Left hindlimb (tissue), 1 donor: ENCODE measurements at regions not wholly inside any gene's neighbourhood (a gene's known extent, or its start where the extent isn't known, plus 50 kb on each side); places are given as distances from the start of the nearest gene placed in this dataset.
"Not testable (repeated sequence)": the region's sequence is repeated elsewhere in the genome, so short reads cannot be mapped to it uniquely, and the experiment has no call there.

Experiments used
- DNase-seq: peaks from one replicate; pipeline ENCODE4 v3.0.0-alpha.2; 2018

DNA sequence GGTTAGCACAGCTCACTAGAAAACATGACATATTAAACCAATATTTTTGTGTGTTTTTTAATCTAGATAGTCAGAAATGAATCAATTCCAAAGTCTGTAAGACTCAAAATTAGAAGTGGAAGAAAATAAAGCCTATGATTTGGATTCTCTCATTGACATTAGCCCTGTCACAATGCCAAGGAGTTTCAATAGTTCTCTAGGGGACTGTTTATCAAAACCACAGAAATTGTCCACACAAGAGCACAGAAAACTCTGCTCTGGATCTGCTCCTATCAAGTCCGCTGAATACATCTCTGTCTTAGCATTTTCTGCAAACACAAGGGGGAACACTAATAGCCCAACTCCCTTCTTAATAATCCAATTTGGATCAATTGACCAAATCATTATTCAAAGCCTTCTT lies 152.0 kb downstream of the HS3ST3B1 start:
- no peak for DNase-seq

DNA sequence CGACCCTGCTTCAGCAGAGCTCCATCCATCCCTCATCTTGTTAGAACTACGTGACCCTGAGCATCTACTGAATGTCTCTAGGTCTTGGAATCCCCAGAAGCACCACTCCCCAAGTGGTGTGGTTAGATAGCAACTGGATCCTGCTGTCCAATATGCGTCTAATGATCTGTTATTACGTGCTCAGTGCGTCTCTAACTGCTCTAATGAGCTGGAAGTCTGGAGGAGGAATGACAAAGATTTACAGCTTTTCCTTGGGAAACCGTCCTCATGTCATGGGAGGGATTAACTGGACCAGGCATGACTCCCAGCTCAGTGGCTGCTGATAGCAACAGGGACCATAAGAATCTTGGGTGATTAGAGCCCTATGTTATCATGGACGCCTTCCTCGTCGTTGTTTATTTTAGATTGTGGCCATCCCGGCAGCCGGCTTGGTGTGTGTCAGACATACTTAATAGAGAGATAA lies 150.9 kb downstream of the HS3ST3B1 start:
- no peak for DNase-seq

DNA sequence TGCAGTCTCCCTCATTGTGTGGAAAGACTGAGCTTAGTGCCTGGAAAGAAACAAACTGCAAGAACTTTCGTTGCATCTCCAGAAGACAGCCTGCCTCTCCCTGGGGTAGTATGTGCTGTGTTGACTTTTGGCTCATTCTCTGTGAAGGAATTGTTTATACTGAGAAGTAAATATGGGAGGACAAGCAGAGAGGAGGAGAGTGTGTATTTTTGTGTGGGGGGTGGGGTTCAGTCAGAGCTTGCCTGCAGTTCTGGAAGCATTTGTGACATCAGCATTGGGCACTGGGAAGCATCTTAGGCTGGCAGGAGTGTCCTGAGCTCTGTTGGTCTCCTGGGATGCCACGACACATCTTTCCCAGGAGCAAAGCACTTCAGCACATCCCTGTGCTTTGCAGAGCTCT lies 147.9 kb downstream of the HS3ST3B1 start:
- DNase-seq, result no peak

DNA sequence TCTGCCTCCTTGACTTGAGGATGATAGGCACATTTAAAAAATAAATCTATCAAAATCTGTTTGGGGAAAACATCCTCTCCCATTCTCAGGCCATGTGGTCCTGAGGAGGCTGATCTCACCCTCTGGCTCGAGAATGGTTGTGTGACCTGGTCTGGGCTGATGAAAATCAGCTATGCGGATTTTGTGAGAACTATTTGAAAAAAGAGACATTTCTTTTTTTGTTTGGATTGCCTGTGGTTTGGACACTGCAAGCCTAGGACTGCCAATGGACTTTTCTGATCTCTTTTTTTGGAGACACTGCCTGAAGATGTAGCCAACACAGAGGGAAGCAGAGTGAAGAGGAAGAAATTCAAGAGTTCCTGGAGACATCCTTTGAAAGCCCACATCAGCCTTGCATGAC lies 145.9 kb downstream of the HS3ST3B1 start:
- no peak for DNase-seq

DNA sequence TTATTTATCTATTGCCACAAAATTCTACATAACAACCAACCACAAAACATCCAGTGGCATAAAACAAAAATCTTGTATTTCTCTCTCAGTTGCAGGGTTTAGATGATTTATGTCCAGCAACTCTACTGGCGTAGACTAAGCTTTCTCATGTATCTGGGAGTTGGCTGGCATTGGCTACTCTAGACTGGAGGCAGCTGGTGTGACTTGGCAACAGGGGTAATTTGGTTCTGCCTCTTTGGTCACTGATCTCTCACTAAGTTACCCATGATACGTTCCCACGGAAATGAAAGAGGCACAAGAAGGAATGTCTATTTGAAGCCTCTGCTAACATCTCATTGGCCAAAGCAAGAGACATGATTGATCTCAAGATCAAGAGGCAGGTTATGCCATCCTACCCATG lies 144.0 kb downstream of the HS3ST3B1 start:
- DNase-seq, result no peak

DNA sequence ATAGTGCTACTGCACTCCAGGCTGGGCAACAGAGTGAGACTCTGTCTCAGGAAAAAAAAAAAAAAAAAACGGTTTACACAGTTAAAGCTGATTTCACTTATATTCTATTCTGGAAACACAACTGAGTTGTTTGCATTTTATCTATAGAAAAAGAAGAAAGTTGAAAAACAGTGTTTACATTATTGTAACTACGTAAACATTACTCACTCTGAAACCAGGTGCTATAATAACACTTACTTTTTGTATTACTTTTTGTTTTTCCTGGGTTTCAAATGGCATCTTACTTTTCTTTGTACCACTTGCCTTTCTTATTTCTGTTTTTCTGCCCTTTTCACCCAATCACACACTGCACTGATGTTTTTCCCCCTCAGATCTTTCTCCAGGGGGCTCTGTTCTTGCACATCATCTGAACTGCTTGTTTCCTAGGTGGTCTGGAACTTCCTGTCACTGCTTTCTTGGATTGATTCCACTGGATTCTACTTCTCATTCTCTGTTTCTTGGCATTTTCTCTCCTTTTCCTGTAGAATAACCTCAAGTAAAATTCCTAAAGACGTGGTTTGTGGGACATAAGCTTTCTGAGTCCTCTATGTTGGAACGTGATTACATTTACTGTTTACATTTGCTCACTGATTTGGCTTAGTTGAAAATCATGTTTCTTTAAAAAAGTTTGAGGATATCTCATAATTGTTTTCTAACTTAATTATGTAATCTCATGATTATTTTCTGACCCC lies 142.1 kb downstream of the HS3ST3B1 start:
- no peak for DNase-seq

DNA sequence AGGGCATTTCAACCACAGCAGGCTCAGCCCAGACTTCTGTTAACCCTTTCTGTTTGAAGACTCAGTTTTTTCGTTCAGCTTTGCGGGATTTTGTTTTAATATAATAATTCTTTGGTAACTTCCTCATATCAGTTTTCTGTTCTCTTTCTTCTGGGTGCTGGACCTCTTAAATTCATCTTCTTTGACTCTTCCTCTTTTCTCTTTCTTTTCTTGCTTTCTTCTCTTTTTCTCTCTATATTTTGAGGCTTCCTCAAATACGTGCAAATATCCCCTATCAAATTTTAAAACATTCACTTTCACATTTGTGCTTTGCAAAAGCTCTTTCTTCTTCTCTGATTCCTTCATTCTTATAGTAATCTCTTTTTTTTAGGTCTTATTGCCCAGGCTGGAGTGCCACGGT lies 136.3 kb downstream of the HS3ST3B1 start:
- DNase-seq, result no peak

DNA sequence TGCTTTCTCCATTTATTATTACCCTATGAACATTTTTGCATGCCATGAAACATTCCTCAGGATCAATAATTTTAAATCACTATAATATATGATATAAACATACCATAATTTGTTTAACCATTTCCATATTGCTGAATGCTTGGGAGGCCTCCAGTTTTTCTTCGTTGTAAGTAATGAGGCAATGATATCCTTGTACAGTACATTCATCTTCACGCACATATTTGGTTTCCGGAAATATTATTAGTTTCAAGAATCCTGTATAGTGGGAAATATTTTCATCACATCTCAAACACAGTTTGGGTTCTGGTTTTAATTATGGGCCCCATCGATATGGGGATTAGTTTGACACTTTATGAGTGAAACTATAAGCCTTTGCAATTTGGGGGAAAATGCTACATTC lies 135.4 kb downstream of the HS3ST3B1 start:
- no peak for DNase-seq

DNA sequence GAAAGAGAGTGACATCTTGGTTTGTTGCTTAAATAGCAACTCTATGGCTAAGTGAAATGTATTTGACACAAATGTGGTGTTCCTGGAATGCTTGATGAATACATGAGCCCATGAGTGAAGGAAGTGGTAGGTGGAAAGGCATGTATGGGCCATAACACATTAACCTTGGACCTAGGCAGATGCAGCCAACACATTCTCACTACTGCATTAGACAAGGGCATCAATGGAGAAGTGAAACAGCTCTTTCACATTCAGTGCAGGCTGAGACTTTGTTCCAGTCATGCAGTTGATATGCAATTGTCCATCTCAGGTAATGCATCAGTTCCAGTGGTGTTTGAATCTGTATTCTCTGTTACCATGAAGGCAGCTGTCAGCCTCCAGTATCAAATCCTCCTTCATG lies 133.6 kb downstream of the HS3ST3B1 start:
- no peak for DNase-seq

DNA sequence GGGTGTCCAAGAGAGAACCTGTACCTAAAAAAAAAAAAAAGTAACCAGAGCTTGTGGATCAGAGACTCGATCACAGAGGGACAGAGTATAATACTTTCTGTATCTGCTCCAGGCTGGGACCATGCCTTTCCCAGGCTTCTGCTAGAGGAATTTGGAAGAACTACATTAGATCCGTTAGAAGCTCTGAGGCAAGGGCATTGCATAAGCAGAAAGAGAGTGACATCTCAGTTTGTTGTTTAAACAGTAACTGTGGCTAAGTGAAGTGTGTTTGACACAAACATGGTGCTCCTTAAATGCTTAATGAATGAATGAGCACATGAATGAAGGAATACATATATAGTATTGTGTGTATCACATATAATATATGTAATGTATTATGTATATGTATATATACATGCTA lies 131.2 kb downstream of the HS3ST3B1 start:
- DNase-seq, result no peak

DNA sequence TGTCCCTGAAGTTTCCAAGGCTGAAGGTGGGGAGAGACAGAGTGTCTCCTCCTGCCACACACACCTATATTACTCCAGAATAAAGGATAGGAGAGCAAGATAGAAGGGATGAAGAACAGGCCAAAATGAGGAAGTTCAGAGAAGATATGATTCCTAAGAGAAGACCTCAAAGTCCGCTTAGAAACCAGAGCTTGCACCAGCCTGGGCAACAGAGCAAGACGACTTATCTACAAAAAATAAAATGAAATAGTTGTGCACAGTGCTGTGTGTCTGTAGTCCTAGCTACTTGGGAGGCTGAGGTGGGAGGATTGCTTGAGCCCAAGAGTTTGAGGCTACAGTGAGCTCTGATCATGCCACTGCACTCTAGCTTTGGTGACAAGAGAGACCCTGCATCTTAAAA lies 128.2 kb downstream of the HS3ST3B1 start:
- DNase-seq, result no peak

DNA sequence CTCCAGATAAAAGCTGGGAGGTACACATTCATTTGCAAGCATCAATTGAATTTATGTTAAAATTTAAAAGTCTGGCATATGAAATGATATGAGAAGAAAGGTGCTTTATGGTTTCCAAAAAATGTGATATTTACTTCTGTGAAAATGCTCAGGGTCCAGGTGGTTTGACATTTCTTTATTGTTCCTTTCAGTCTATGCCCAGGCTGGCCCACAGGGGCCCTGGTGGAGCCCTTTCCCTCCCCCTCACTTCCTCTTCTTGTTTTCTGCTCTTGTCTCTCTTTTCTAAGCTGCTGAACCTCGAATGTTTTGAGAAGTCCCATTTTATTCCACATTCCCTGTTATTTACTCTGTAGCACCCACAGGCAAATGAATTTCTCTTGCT lies 127.8 kb downstream of the HS3ST3B1 start:
- no peak for DNase-seq

DNA sequence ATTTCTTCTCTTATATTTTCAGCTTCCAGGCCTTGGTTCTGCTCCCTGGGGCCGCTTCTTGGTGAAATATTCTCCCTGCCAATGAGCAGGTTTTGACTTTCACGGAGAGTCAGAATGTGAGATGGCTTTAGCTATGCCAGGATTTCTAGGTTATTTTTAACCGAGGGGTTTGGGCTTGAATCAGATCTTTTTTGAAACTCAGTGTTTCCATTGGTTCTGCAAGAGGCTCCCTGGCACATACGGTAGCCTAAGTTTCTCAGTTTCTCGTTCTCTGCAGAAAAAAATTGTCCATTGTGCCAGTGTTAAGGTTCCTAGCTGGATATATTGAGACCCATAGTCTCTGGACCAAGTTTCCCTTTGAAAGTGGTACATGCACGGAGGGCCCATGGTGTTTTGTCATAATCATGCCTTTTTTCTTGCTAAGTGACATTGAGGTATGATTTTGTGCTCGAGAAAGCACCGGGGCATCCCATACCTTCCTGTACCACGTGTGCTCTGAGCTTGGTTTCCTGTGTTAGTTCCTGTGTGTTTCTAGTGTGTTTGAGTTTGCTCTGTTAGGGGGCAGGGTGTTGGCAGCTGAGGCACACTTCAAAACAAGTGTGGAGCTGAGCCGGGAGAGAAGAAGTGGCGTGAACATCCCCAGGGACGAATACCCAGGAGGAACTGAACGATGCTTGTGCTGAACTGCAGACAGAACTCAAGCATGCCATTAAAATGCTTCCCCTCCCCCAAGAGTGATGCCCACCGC lies 127.2 kb downstream of the HS3ST3B1 start:
- no peak for DNase-seq

DNA sequence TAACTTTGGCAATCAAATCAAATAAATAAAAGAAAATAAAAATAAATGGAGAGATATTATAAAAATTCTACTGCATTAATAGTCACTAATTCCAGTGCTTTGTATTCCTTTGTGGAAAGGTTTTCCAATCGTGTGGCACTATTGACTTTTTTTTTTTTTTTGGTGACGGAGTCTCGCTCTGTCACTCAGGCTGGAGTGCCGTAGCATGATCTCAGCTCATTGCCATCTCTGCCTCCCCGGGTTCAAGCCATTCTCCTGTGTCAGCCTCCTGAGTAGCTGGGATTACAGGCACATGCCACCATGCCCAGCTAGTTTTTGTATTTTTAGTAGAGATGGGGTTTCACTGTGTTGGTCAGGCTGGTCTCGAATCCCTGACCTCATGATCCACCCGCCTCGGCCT lies 122.3 kb downstream of the HS3ST3B1 start:
- DNase-seq, result not testable (repeated sequence)

DNA sequence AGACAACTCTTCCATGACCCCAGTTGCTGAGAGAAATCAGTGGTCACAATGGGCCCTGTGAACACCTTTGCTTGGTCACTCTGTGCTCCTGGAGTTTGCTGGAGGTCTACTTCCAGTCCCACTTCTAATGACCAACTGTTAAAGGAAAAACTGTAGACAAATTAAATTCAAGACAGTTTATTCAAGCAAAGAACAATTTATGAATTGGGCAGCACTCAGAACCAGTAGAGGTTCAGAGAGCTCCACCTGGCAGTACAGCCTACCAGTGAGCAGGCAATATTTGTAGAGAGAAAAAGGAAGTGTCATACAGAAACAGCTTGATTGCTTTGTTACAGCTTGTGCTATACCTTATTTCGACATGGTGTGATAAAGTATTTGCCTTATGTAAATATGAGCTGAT lies 116.5 kb downstream of the HS3ST3B1 start:
- DNase-seq, result no peak

DNA sequence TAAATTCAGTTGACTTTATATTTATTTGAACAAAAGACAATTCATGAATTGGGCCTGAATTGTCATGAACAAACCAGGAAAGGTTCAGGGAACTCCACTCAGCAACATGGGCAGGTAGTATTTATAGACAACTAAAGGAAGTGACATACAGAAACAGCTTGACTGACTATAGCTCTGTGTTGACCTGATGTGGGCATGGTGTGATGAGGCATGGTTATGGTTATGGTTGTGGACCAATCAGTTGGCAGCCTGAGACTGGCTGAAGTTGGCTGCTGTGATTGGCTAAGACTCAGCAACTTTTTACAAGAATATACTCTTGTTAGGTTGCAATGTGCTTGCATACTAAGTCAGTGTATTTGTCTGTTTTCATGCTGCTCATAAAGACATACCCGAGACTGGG lies 108.4 kb downstream of the HS3ST3B1 start:
- no peak for DNase-seq

DNA sequence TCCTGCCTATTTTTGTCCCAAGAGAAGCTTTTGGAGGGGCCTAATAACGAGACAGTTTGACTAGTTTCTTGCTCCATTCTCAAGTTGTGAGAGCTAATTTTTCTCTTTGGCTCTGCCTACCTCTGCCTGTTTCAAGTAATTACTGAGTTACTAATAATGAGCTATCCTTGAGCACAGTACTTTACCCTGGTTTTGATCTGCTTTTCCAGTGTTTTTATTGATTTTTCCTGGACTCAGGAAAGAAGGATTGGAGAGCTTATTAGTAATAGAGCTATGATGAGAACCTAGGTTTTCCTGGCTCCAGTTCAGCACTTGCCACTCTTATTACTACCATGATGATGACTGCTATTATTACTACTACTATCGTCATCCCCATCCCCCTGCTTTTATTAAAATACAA lies 106.7 kb downstream of the HS3ST3B1 start:
- DNase-seq, result no peak

DNA sequence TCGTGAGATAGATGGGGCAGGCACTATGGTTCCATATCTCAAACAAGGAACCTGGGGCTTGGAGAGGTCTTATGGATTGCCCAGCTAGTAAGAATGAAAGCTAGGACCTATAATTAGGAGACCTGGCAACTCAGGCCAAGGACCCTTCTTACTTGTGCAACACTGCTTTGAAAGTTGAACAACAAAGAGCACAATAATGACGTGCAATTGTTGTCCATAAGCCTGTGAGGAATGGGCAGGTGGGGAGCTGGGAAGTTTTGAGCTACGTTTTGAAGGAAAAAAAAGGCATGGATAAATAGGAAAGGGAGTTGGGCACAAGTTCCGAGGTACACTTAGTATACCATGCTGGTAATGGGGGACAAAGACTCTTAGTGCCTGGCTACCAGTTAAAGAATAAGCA lies 104.3 kb downstream of the HS3ST3B1 start:
- DNase-seq, result no peak
